A673 (cell line): ENCODE measurements at regions not wholly inside any gene's neighbourhood (a gene's known extent, or its start where the extent isn't known, plus 50 kb on each side); places are given as distances from the start of the nearest gene placed in this dataset.

Experiments used
- BruUV-seq: library from RNA; stranded (reverse); fragments of 400-500 nt; replicated peaks from 2 replicates; lab custom pipeline; 2021; lab: Mats Ljungman, UMichigan
- CTCF ChIA-PET: fragments of 300-600 bp; sonication (Branson Sonifier 250); formaldehyde crosslinking; loops from one replicate; lab custom pipeline; 2022; ENCODE audit warnings: antibody characterized with exemption; lab: Charles Lee
- POLR2A ChIA-PET: fragments of 300-600 bp; sonication (Branson Sonifier 250); formaldehyde crosslinking; loops from one replicate; lab custom pipeline; 2022; ENCODE audit warnings: antibody characterized with exemption; ENCODE audit not compliant: low non-redundant PET; lab: Charles Lee
- DNase-seq: peaks from one replicate; pipeline ENCODE4 v3.0.0-alpha.2; 2015; ENCODE audit warnings: low spot score
- H3K27ac ChIP-seq: fragments of 200-600 bp; sonication (generic); 2 replicates; pipeline ENCODE4 v1.5.1; 2016; ENCODE audit warnings: mixed run types, low read depth, mild to moderate bottlenecking, mixed read lengths, antibody characterized with exemption, low read length; ENCODE audit not compliant: poor library complexity, severe bottlenecking
- H3K27me3 ChIP-seq: fragments of 200-600 bp; sonication (generic); replicated peaks from 2 replicates; pipeline ENCODE4 v1.6.1; 2017; ENCODE audit warnings: mixed run types, low read depth, mild to moderate bottlenecking, mixed read lengths, antibody characterized with exemption, low read length; ENCODE audit not compliant: insufficient read depth, poor library complexity
- H3K36me3 ChIP-seq: fragments of 200-600 bp; sonication (generic); 2 replicates; pipeline ENCODE4 v1.6.1; 2016; ENCODE audit warnings: mixed run types, mild to moderate bottlenecking, mixed read lengths, antibody characterized with exemption, low read length; ENCODE audit not compliant: insufficient read depth, poor library complexity, severe bottlenecking
- H3K4me1 ChIP-seq: fragments of 200-600 bp; sonication (generic); 2 replicates; pipeline ENCODE4 v1.6.1; 2017; ENCODE audit warnings: mixed run types, mild to moderate bottlenecking, mixed read lengths, antibody characterized with exemption, low read length; ENCODE audit not compliant: insufficient read depth, poor library complexity, severe bottlenecking
- H3K4me3 ChIP-seq: fragments of 200-600 bp; sonication (generic); 2 replicates; pipeline ENCODE4 v1.5.1; 2016; ENCODE audit warnings: low read depth, mixed run types, mild to moderate bottlenecking, mixed read lengths, low read length; ENCODE audit not compliant: poor library complexity, severe bottlenecking
- H3K9me3 ChIP-seq: fragments of 200-600 bp; sonication (generic); 2 replicates; pipeline ENCODE4 v1.6.1; 2016; ENCODE audit warnings: mixed run types, low read depth, mild to moderate bottlenecking, mixed read lengths, antibody characterized with exemption, low read length; ENCODE audit not compliant: poor library complexity, severe bottlenecking
- CTCF ChIP-seq: fragments of 300-800, 200-600 bp; sonication (generic); conservative IDR thresholded peaks from 2 replicates; pipeline ENCODE4 v1.5.1; 2017; ENCODE audit warnings: low read depth, mild to moderate bottlenecking, antibody characterized with exemption, low read length, moderate library complexity, mixed read lengths
- EZH2 ChIP-seq: fragments of 200-600 bp; sonication (generic); IDR thresholded peaks from 2 replicates; pipeline ENCODE4 v1.6.1; 2017; ENCODE audit warnings: borderline replicate concordance, low read depth, mild to moderate bottlenecking, mixed read lengths, antibody characterized with exemption, low read length; ENCODE audit not compliant: poor library complexity, severe bottlenecking
- intact Hi-C: fragments of 100-400 bp; cut with micrococcal nuclease; formaldehyde crosslinking; loops from one replicate; pipeline ENCODE4 v1.10.0; 2022; ENCODE audit not compliant: unreplicated experiment

GRCh38 chr14:40164083-40164482, 731.9 kb upstream of the FBXO33 start:
- BruUV-seq, result no TSS peak
- POLR2A ChIA-PET, result no interaction called here
- intact Hi-C loops, result no loop called here
- TF ChIP-seq EZH2 (no peak), CTCF (no peak)
- Histone ChIP-seq H3K9me3 (peaks cover 15% of the 10 kb centered on the region), H3K27ac (no peak overlapping the region), H3K4me3 (no peak overlapping the region), H3K4me1 (no peaks in the 10 kb centered on the region), H3K27me3 (no peaks in the 10 kb centered on the region), H3K36me3 (no peaks in the 10 kb centered on the region)
- CTCF ChIA-PET, result no interaction called here
- no peak for DNase-seq

- no peaks in the 10 kb centered on the region for H3K27me3 ChIP-seq
- ChIA-PET POLR2A (no interaction called here), CTCF (no interaction called here)
- no peaks in the 10 kb centered on the region for H3K36me3 ChIP-seq
- H3K9me3 ChIP-seq, result peaks cover 2% of the 10 kb centered on the region
- BruUV-seq, result no TSS peak
- intact Hi-C loops, result no loop called here
- TF ChIP-seq CTCF (no peak), EZH2 (no peak)
- no peak for DNase-seq
- no peak overlapping the region for H3K27ac ChIP-seq
- no peaks in the 10 kb centered on the region for H3K4me1 ChIP-seq
- H3K4me3 ChIP-seq, result no peak overlapping the region
These were observed 707.4 kb upstream of the FBXO33 start for GRCh38 chr14:40139657-40140056.

GRCh38 chr14:40133463-40133862, 701.2 kb upstream of the FBXO33 start:
- Histone ChIP-seq H3K9me3 (peaks cover 2% of the 10 kb centered on the region), H3K4me3 (no peak overlapping the region), H3K4me1 (no peaks in the 10 kb centered on the region), H3K27ac (no peak overlapping the region), H3K27me3 (no peaks in the 10 kb centered on the region), H3K36me3 (no peaks in the 10 kb centered on the region)
- POLR2A ChIA-PET, result no interaction called here
- CTCF ChIA-PET, result no interaction called here
- no peak for TF ChIP-seq CTCF
- TF ChIP-seq EZH2, result no peak
- DNase-seq, result no peak
- intact Hi-C loops, result no loop called here
- BruUV-seq, result no TSS peak
